Sigmoid colon (tissue), 6 donors: ENCODE measurements at regions not wholly inside any gene's neighbourhood (a gene's known extent, or its start where the extent isn't known, plus 50 kb on each side); places are given as distances from the start of the nearest gene placed in this dataset.

Experiments
- DNase-seq: peaks from one replicate; pipeline ENCODE4 v3.0.0-alpha.2; 2019
- H3K27ac ChIP-seq, 4 donors: fragments of 200-600 bp; sonication (generic); one replicate each; pipeline ENCODE4 v1.5.1; 2016 to 2019; ENCODE audit warnings: mild to moderate bottlenecking in 1 of 4
- H3K27me3 ChIP-seq, 3 donors: fragments of 200-600 bp; sonication (generic); one replicate each; pipeline ENCODE4 v1.5.1; 2019; ENCODE audit warnings: mild to moderate bottlenecking in 1 of 3
- H3K36me3 ChIP-seq, 4 donors: fragments of 200-600 bp; sonication (generic); one replicate each; pipeline ENCODE4 v1.5.1; 2016 to 2019
- H3K4me1 ChIP-seq, 4 donors: fragments of 200-600 bp; sonication (generic); one replicate each; pipeline ENCODE4 v1.5.1; 2017 to 2019
- H3K4me3 ChIP-seq, 4 donors: fragments of 200-600 bp; sonication (generic); one replicate each; pipeline ENCODE4 v1.5.1; 2017 to 2019; ENCODE audit warnings: mild to moderate bottlenecking in 2 of 4, moderate library complexity in 1 of 4
- H3K9me3 ChIP-seq, 4 donors: fragments of 200-600 bp in 3 of 4; sonication (generic) in 3 of 4; one replicate each; pipeline versions ENCODE4 v1.5.1 to v1.6.1; 2013 to 2019
- EP300 ChIP-seq, 4 donors: sonication (generic); formaldehyde crosslinking; IDR thresholded peaks; one replicate each; pipeline ENCODE4 v1.6.1; 2017; ENCODE audit warnings: antibody characterized with exemption in 4 of 4
- POLR2A ChIP-seq, 2 donors: fragments of 450-650 bp; IDR thresholded peaks; one replicate each; pipeline ENCODE4 v1.6.1; 2016; ENCODE audit warnings: antibody characterized with exemption in 2 of 2, mild to moderate bottlenecking in 2 of 2, moderate library complexity in 2 of 2
- POLR2AphosphoS5 ChIP-seq, 4 donors: sonication (generic); formaldehyde crosslinking; IDR thresholded peaks; one replicate each; pipeline ENCODE4 v1.6.1; 2017; ENCODE audit warnings: antibody characterized with exemption in 4 of 4
- WGBS, 2 donors: extraction: QIAGEN DNeasy Blood & Tissue Kit; methylation state at CpG; one replicate each; pipeline ENCODE4 v1.1.7; 2013; 5-methylcytosine and 5-hydroxymethylcytosine counted together
- intact Hi-C: fragments of 100-400 bp; cut with DNase I; formaldehyde crosslinking; loops from one replicate; pipeline ENCODE4 v1.15.1; 2023
- TF ChIP-seq, protein P1 (sequence below), 4 experiments: fragments of 450-650 bp in 3 of 4; fragments of 200-600 bp in 1 of 4; IDR thresholded peaks; one replicate each; pipeline ENCODE4 v1.5.1; 2016 to 2019; ENCODE audit warnings: antibody characterized with exemption in 4 of 4, mild to moderate bottlenecking in 3 of 4, moderate library complexity in 2 of 4
- donor health status: healthy with polysubstance abuse.
- donor health status: healthy.

DNA sequence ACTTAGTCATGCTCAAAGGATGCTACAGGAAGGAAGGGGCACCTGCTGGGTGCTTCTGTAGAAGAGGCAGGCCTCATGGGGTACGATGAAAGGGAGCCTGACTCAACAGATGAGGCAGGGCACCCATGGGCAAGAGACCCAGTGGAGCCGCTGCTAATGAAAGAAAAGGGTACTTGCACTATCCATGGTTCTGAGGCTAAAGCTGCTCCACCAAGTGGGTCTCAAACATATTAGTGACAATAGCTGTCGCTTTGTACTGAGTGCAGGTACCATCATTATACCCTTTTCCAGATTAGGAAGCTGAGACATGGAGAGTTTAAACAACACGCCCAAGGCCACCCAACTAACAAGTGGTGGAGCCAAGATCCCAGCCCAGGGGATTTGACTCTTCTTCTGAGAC is 127.5 kb upstream of the SERPIND1 start:
- H3K27ac ChIP-seq, result no peak overlapping the region
- no peak for DNase-seq
- no peak overlapping the region for H3K4me3 ChIP-seq
- TF ChIP-seq POLR2AphosphoS5 (IDR thresholded peaks at IDR 0.05) (no peak), EP300 (IDR thresholded peaks at IDR 0.05) (no peak)
- whole genome bisulfite sequencing, 2 donors, result 87 to 90% methylated on average over 4 of the region's 4 CpGs
- H3K4me1 ChIP-seq, result no peaks in the 10 kb centered on the region
- no peaks in the 10 kb centered on the region for H3K27me3 ChIP-seq
- H3K9me3 ChIP-seq, result no peaks in the 10 kb centered on the region
- intact Hi-C loops, result no loop called here
- H3K36me3 ChIP-seq, result no peaks in the 10 kb centered on the region

- H3K4me3 ChIP-seq, result no peak overlapping the region
- H3K36me3 ChIP-seq, result no peaks in the 10 kb centered on the region
- H3K4me1 ChIP-seq, result no peaks in the 10 kb centered on the region
- no peak for DNase-seq
- no peak overlapping the region for H3K27ac ChIP-seq
- WGBS, 2 donors, result 80 to 88% methylated on average over 3 of the region's 3 CpGs
- TF ChIP-seq, protein P1, sequence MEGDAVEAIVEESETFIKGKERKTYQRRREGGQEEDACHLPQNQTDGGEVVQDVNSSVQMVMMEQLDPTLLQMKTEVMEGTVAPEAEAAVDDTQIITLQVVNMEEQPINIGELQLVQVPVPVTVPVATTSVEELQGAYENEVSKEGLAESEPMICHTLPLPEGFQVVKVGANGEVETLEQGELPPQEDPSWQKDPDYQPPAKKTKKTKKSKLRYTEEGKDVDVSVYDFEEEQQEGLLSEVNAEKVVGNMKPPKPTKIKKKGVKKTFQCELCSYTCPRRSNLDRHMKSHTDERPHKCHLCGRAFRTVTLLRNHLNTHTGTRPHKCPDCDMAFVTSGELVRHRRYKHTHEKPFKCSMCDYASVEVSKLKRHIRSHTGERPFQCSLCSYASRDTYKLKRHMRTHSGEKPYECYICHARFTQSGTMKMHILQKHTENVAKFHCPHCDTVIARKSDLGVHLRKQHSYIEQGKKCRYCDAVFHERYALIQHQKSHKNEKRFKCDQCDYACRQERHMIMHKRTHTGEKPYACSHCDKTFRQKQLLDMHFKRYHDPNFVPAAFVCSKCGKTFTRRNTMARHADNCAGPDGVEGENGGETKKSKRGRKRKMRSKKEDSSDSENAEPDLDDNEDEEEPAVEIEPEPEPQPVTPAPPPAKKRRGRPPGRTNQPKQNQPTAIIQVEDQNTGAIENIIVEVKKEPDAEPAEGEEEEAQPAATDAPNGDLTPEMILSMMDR (IDR thresholded peaks at IDR 0.05), result no peak
- TF ChIP-seq POLR2A (IDR thresholded peaks at IDR 0.05), result no peak
- TF ChIP-seq EP300 (IDR thresholded peaks at IDR 0.05), result no peak
- TF ChIP-seq POLR2AphosphoS5 (IDR thresholded peaks at IDR 0.05), result no peak
- H3K9me3 ChIP-seq, result no peaks in the 10 kb centered on the region
- no peaks in the 10 kb centered on the region for H3K27me3 ChIP-seq
- intact Hi-C loops, result no loop called here
These were observed 127.0 kb upstream of the SERPIND1 start for GRCh38 chr22:20646906-20647305.

- intact Hi-C loops, result no loop called here
- 80 to 87% methylated on average over 4 of the region's 4 CpGs for WGBS, 2 donors
- H3K4me1 ChIP-seq, result no peaks in the 10 kb centered on the region
- no peak for TF ChIP-seq EP300 (IDR thresholded peaks at IDR 0.05)
- TF ChIP-seq, protein P1 (IDR thresholded peaks at IDR 0.05), result no peak
- TF ChIP-seq POLR2AphosphoS5 (IDR thresholded peaks at IDR 0.05), result no peak
- TF ChIP-seq POLR2A (IDR thresholded peaks at IDR 0.05), result no peak
- no peak overlapping the region for H3K27ac ChIP-seq
- H3K36me3 ChIP-seq, result no peaks in the 10 kb centered on the region
- no peak overlapping the region for H3K4me3 ChIP-seq
- DNase-seq, result no peak
- no peaks in the 10 kb centered on the region for H3K9me3 ChIP-seq
- H3K27me3 ChIP-seq, result no peaks in the 10 kb centered on the region
These were observed 126.2 kb upstream of the SERPIND1 start for GRCh38 chr22:20647586-20648305.

- intact Hi-C loops, result no loop called here
- no peak overlapping the region for H3K4me3 ChIP-seq
- H3K4me1 ChIP-seq, result no peaks in the 10 kb centered on the region
- no peak overlapping the region for H3K27ac ChIP-seq
- no peak for DNase-seq
- H3K27me3 ChIP-seq, result no peaks in the 10 kb centered on the region
- no peak for TF ChIP-seq EP300 (IDR thresholded peaks at IDR 0.05)
- TF ChIP-seq, protein P1 (IDR thresholded peaks at IDR 0.05), result no peak
- TF ChIP-seq POLR2A (IDR thresholded peaks at IDR 0.05), result no peak
- TF ChIP-seq POLR2AphosphoS5 (IDR thresholded peaks at IDR 0.05), result no peak
- no peaks in the 10 kb centered on the region for H3K36me3 ChIP-seq
- no peaks in the 10 kb centered on the region for H3K9me3 ChIP-seq
- 84% methylated on average over 2 of the region's 2 CpGs for WGBS, 2 donors
These were observed 125.5 kb upstream of the SERPIND1 start for GRCh38 chr22:20648306-20648903.

- Histone ChIP-seq H3K36me3 (no peaks in the 10 kb centered on the region), H3K9me3 (no peaks in the 10 kb centered on the region), H3K27me3 (no peaks in the 10 kb centered on the region), H3K4me1 (no peaks in the 10 kb centered on the region), H3K27ac (no peak overlapping the region), H3K4me3 (no peak overlapping the region)
- intact Hi-C loops, result no loop called here
- 82 to 85% methylated on average over 13 of the region's 13 CpGs for WGBS, 2 donors
- DNase-seq, result no peak
- no peak for TF ChIP-seq POLR2A (IDR thresholded peaks at IDR 0.05)
- no peak for TF ChIP-seq POLR2AphosphoS5 (IDR thresholded peaks at IDR 0.05)
- no peak for TF ChIP-seq EP300 (IDR thresholded peaks at IDR 0.05)
- TF ChIP-seq, protein P1 (IDR thresholded peaks at IDR 0.05), result no peak
These were observed 123.4 kb upstream of the SERPIND1 start for GRCh38 chr22:20650294-20651207.
